DOHH2 (cell line): ENCODE measurements at regions not wholly inside any gene's neighbourhood (a gene's known extent, or its start where the extent isn't known, plus 50 kb on each side); places are given as distances from the start of the nearest gene placed in this dataset.

Experiments used
- CTCF ChIP-seq: fragments of 200-600 bp; sonication (generic); IDR thresholded peaks from one replicate; pipeline ENCODE4 v1.5.1; 2014; ENCODE audit warnings: antibody characterized with exemption, mild to moderate bottlenecking, low read depth, low read length; ENCODE audit not compliant: poor library complexity, severe bottlenecking
- EZH2phosphoT487 ChIP-seq: fragments of 200-600 bp; sonication (generic); IDR thresholded peaks from 2 replicates; pipeline ENCODE4 v1.6.1; 2017; ENCODE audit warnings: borderline replicate concordance, mild to moderate bottlenecking, antibody characterized with exemption, low read length, moderate library complexity, mixed read lengths

GRCh38 chr3:34235096-34235495, 436.7 kb downstream of the PDCD6IP start:
- no peak for TF ChIP-seq CTCF
- TF ChIP-seq EZH2phosphoT487: no peak
